SK-N-SH treated with all-trans-retinoic acid at 6 μM for 48 hours (cell line): ENCODE measurements at regions not wholly inside any gene's neighbourhood (a gene's known extent, or its start where the extent isn't known, plus 50 kb on each side); places are given as distances from the start of the nearest gene placed in this dataset.

Experiments used
- ISL1 ChIP-seq: fragments of 250-450 bp; sonication (Bioruptor Pico); IDR thresholded peaks from 2 replicates; pipeline ENCODE4 v2.1.2; 2022; ENCODE audit warnings: mild to moderate bottlenecking, moderate library complexity
- PATZ1 ChIP-seq: fragments of 250-450 bp; sonication (Bioruptor Pico); IDR thresholded peaks from 2 replicates; pipeline ENCODE4 v1.8.0; 2020; ENCODE audit warnings: mild to moderate bottlenecking, moderate library complexity, borderline replicate concordance
- POU6F1 ChIP-seq: fragments of 250-450 bp; sonication (Bioruptor Pico); IDR thresholded peaks from 2 replicates; pipeline ENCODE4 v1.8.0; 2021; ENCODE audit warnings: low read depth, mild to moderate bottlenecking, moderate library complexity, borderline replicate concordance
- RARB ChIP-seq: fragments of 250-450 bp; sonication (Bioruptor Pico); IDR thresholded peaks from 2 replicates; pipeline ENCODE4 v1.8.0; 2021; ENCODE audit warnings: mild to moderate bottlenecking, moderate library complexity
- ZNF8 ChIP-seq: fragments of 450-650 bp; formaldehyde crosslinking; IDR thresholded peaks from 2 replicates; pipeline ENCODE4 v1.5.0; 2020; ENCODE audit warnings: mild to moderate bottlenecking, moderate library complexity

GRCh38 chr1:106134561-106134960, 921.9 kb upstream of the PRMT6 start:
- no peak for TF ChIP-seq POU6F1 (CRISPR knock-in tag)
- no peak for TF ChIP-seq ISL1 (CRISPR knock-in tag)
- no peak for TF ChIP-seq RARB
- TF ChIP-seq ZNF8 (CRISPR knock-in tag): no peak
- TF ChIP-seq PATZ1 (CRISPR knock-in tag): no peak
